Peyer's patch (tissue), 4 donors: ENCODE measurements at regions not wholly inside any gene's neighbourhood (a gene's known extent, or its start where the extent isn't known, plus 50 kb on each side); places are given as distances from the start of the nearest gene placed in this dataset.

Source experiments
- POLR2A ChIP-seq, 2 donors: fragments of 450-650 bp; IDR thresholded peaks; one replicate each; pipeline ENCODE4 v1.5.1; 2017; ENCODE audit warnings: antibody characterized with exemption in 2 of 2, mild to moderate bottlenecking in 2 of 2, moderate library complexity in 2 of 2
- TF ChIP-seq, protein P1 (sequence below), 6 experiments: fragments of 450-650 bp in 4 of 6; fragments of 200-600 bp in 2 of 6; sonication (generic) in 1 of 6; IDR thresholded peaks; one replicate each; pipeline ENCODE4 v1.5.1; 2017 to 2019; ENCODE audit warnings: antibody characterized with exemption in 6 of 6, mild to moderate bottlenecking in 3 of 6, moderate library complexity in 1 of 6

DNA sequence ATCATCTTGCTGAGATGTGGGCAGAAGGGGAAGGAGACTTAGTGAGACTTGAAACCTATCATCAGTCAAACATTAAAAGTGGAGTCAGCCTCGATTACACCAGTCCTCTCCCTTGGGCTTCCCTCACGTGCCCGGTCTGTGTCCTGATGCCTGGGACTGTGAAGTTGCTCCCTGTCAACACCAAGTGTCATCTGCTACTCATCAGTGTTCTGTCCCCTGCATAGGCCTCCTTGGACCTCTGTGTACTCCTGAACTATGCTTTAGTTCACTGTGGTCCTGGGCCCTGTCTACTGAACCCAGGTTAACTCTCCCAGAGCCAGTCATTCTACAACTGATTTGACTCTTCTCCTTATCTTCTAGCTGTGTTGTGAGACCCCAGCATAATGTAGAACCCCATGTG lies 506.3 kb downstream of the TYW1 start:
- TF ChIP-seq, protein P1, sequence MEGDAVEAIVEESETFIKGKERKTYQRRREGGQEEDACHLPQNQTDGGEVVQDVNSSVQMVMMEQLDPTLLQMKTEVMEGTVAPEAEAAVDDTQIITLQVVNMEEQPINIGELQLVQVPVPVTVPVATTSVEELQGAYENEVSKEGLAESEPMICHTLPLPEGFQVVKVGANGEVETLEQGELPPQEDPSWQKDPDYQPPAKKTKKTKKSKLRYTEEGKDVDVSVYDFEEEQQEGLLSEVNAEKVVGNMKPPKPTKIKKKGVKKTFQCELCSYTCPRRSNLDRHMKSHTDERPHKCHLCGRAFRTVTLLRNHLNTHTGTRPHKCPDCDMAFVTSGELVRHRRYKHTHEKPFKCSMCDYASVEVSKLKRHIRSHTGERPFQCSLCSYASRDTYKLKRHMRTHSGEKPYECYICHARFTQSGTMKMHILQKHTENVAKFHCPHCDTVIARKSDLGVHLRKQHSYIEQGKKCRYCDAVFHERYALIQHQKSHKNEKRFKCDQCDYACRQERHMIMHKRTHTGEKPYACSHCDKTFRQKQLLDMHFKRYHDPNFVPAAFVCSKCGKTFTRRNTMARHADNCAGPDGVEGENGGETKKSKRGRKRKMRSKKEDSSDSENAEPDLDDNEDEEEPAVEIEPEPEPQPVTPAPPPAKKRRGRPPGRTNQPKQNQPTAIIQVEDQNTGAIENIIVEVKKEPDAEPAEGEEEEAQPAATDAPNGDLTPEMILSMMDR (IDR thresholded peaks at IDR 0.05): no peak
- no peak for TF ChIP-seq POLR2A (IDR thresholded peaks at IDR 0.05)
